ENCODE measurements at regions not wholly inside any gene's neighbourhood (a gene's known extent, or its start where the extent isn't known, plus 50 kb on each side); places are given as distances from the start of the nearest gene placed in this dataset.

DNA sequence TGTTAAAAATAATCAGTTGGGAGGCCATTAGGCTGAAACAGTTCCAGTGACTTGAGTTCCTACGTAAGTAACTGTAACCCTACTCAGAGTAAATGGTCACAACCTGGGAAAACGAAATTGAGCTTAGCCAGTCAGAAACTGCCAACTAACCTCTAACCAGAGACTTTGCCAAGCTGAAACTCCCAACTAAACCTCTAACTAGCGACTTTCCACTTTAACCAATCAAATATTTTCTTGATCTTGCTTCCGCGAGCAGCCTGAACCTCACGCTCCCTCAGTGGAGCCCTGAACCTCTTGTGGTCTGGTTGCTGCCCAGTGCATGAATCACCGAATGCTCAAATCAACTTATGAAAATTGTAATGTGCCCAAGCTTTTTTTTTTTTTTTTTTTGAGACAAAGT, 156.2 kb downstream of the MED10 start:
- Histone ChIP-seq H3K4me1 (no peaks in the 10 kb centered on the region), H3K27ac (no peak overlapping the region), H3K9me3 (no peaks in the 10 kb centered on the region), H3K36me3 (no peaks in the 10 kb centered on the region), H3K4me3 (no peak overlapping the region), H3K27me3 (no peaks in the 10 kb centered on the region)
- no peak for DNase-seq
- TF ChIP-seq, protein P1, sequence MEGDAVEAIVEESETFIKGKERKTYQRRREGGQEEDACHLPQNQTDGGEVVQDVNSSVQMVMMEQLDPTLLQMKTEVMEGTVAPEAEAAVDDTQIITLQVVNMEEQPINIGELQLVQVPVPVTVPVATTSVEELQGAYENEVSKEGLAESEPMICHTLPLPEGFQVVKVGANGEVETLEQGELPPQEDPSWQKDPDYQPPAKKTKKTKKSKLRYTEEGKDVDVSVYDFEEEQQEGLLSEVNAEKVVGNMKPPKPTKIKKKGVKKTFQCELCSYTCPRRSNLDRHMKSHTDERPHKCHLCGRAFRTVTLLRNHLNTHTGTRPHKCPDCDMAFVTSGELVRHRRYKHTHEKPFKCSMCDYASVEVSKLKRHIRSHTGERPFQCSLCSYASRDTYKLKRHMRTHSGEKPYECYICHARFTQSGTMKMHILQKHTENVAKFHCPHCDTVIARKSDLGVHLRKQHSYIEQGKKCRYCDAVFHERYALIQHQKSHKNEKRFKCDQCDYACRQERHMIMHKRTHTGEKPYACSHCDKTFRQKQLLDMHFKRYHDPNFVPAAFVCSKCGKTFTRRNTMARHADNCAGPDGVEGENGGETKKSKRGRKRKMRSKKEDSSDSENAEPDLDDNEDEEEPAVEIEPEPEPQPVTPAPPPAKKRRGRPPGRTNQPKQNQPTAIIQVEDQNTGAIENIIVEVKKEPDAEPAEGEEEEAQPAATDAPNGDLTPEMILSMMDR (IDR thresholded peaks at IDR 0.05) = no peak
- TF ChIP-seq POLR2A (IDR thresholded peaks at IDR 0.05) = no peak

DNA sequence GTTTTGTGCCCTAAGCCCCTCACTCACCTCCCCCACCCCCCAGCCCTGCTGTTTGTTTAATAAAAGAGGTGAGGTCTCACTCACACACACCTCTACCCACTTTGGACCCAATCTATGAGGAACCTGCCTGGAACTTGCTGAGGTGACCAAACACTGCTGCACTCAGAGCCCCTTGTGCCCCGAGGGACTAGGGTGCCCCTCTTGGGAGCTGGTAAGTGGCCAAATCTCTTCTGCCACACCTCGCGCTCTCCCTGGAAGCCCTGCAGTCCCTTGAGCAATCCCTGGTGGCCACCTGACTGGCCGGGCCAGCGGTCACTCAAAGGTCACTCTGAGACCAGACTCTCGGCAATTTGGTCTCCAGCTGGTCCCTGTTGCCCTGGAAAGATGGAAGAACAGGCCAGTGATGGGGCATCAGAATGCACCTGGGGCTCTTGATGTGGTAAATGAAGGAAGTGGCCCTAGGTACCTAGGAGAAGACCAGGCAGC, 157.2 kb downstream of the MED10 start:
- TF ChIP-seq, protein P1 (IDR thresholded peaks at IDR 0.05) = no peak
- no peak for TF ChIP-seq POLR2A (IDR thresholded peaks at IDR 0.05)
- H3K27me3 ChIP-seq = no peaks in the 10 kb centered on the region
- H3K9me3 ChIP-seq = no peaks in the 10 kb centered on the region
- H3K4me1 ChIP-seq = no peaks in the 10 kb centered on the region
- H3K4me3 ChIP-seq = no peak overlapping the region
- DNase-seq = no peak
- H3K27ac ChIP-seq = no peak overlapping the region
- H3K36me3 ChIP-seq = no peaks in the 10 kb centered on the region

DNA sequence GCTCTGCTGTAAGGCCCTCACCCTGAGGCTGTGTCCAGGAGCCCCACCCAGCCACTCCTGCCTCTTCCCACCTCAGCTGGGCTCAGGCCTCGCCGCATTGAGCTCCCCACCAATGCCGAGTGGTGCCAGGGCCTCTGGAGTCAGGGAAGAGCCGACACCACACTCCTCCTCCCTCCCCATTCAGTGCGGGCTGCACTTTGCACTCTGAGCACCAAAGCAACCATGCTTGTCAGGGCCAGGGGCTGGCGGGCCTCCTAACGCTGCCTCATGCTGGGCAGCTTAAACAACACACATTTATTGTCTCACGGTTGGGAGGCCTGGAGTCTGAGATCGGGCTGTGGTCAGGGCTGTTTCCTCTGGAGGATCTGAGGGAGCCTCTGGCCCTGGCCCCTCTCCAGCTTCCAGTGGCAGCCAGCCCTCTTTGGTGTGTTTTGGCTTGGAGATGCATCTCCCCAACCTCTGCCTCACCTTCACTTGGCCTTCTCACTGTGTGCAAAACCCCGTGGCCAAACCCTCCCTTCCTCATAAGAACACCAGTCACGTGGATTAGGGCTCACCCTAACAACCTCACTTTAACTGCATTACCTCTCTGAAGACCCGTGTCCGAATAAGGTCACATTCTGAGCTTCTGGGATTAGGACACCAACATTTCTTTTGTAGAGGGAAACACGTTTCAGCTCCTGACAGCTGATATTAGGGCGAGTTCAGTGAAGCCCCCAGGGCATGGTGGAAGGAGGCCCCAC, 157.8 kb downstream of the MED10 start:
- no peak overlapping the region for H3K4me3 ChIP-seq
- H3K36me3 ChIP-seq = no peaks in the 10 kb centered on the region
- no peaks in the 10 kb centered on the region for H3K4me1 ChIP-seq
- no peak overlapping the region for H3K27ac ChIP-seq
- no peak for DNase-seq
- no peaks in the 10 kb centered on the region for H3K9me3 ChIP-seq
- TF ChIP-seq, protein P1 (IDR thresholded peaks at IDR 0.05) = no peak
- TF ChIP-seq POLR2A (IDR thresholded peaks at IDR 0.05) = no peak
- no peaks in the 10 kb centered on the region for H3K27me3 ChIP-seq

DNA sequence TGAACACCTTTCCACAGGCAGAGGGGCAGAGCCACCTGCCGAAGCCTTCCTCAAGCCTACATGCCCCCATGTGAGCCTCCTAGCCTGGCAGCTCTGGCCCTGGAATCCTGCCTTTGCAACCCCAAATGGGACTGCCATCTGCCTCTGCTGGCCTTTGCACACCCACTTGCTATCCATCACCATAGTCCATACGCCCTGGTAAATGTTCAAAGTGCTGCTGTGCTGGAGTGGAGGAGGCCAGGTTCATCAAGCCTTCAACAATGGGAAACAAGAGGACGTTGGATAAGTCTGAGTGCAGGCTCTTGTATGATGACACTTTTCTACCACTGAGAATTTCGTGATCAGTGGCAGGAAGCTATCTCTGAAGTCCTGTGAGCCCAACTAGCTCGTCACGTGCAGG, 159.8 kb downstream of the MED10 start:
- no peak overlapping the region for H3K27ac ChIP-seq
- no peak for DNase-seq
- no peak overlapping the region for H3K4me3 ChIP-seq
- no peaks in the 10 kb centered on the region for H3K36me3 ChIP-seq
- H3K27me3 ChIP-seq = no peaks in the 10 kb centered on the region
- TF ChIP-seq POLR2A (IDR thresholded peaks at IDR 0.05) = no peak
- TF ChIP-seq, protein P1 (IDR thresholded peaks at IDR 0.05) = no peak
- H3K9me3 ChIP-seq = no peaks in the 10 kb centered on the region
- H3K4me1 ChIP-seq = no peaks in the 10 kb centered on the region

DNA sequence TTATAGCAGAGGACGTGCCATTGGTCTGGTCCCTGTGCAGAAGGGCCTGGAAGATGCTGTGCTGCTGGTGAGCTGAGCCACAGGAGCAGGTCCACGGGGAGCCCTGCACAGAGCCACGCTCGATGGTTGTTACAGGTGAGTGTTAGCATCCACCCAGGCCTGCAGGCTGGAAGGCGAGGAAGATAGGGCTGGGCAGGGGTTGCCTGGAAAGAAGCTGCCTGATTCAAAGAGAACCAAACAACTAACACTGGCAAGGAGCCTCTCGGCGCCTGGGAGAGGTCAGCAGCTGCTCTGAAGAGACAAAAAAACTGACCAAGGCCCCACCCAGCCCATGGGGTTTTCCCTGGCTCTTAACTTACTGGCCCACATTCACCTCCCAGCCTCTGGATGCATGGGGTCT, 160.2 kb downstream of the MED10 start:
- Histone ChIP-seq H3K27ac (no peak overlapping the region), H3K36me3 (no peaks in the 10 kb centered on the region), H3K9me3 (no peaks in the 10 kb centered on the region), H3K27me3 (no peaks in the 10 kb centered on the region), H3K4me3 (no peak overlapping the region), H3K4me1 (no peaks in the 10 kb centered on the region)
- TF ChIP-seq, protein P1 (IDR thresholded peaks at IDR 0.05) = no peak
- TF ChIP-seq POLR2A (IDR thresholded peaks at IDR 0.05) = no peak
- no peak for DNase-seq

All from Peyer's patch (tissue), 4 donors.